HCT116 (cell line): ENCODE measurements at regions not wholly inside any gene's neighbourhood (a gene's known extent, or its start where the extent isn't known, plus 50 kb on each side); places are given as distances from the start of the nearest gene placed in this dataset.

Source experiments
- ATAC-seq: fragments of 200-7000 bp; cut with Tn5 transposase; 2 replicates; pipeline ENCODE4 v1.9.1; 2020; ENCODE audit warnings: mild to moderate bottlenecking, moderate library complexity
- BruUV-seq: library from RNA; stranded (reverse); fragments of 400-500 nt; replicated peaks from 2 replicates; lab custom pipeline; 2021; lab: Mats Ljungman, UMichigan
- CTCF ChIA-PET: fragments of 300-600 bp; sonication (Branson Sonifier 250); formaldehyde crosslinking; loops from one replicate; lab custom pipeline; 2021; ENCODE audit warnings: antibody characterized with exemption; lab: Charles Lee
- POLR2A ChIA-PET: fragments of 300-600, 350-600 bp; sonication (Branson Sonifier 250); formaldehyde crosslinking; loops from one replicate; lab custom pipeline; 2021; ENCODE audit warnings: antibody characterized with exemption; lab: Charles Lee
- RAD21 ChIA-PET, 2 experiments: fragments of 300-600 bp; sonication (Branson Sonifier 250); formaldehyde crosslinking; loops; one replicate each; lab custom pipeline; 2023; ENCODE audit warnings: low total read pairs in 2 of 2; ENCODE audit not compliant: uncharacterized antibody in 2 of 2, unreplicated experiment in 2 of 2, low non-redundant PET in 1 of 2; lab: Charles Lee
- DNase-seq: peaks from one replicate; pipeline ENCODE4 v3.0.0-alpha.2; 2010; ENCODE audit warnings: low read depth, low spot score
- H2AFZ ChIP-seq: fragments of 200-600 bp; shearing (Covaris generic), sonication (generic); 2 replicates; pipeline ENCODE4 v1.6.1; 2017; ENCODE audit warnings: low read depth, mixed run types, mixed read lengths, antibody characterized with exemption, low read length; ENCODE audit not compliant: poor library complexity, severe bottlenecking
- H3K27ac ChIP-seq: 2 replicates; pipeline ENCODE4 v1.5.1; 2012; ENCODE audit warnings: low read depth, low read length
- H3K27me3 ChIP-seq: fragments of 200-600 bp; sonication (generic); 2 replicates; pipeline ENCODE4 v1.6.1; 2016; ENCODE audit warnings: mixed run types, low read length, mixed read lengths; ENCODE audit not compliant: insufficient read depth
- H3K36me3 ChIP-seq, 2 experiments: fragments of 200-500 bp in 1 of 2; fragments of 200-600 bp in 1 of 2; sonication (Bioruptor generic) in 1 of 2; sonication (generic) in 1 of 2; 2 replicates each; pipeline versions ENCODE4 v1.5.1 to v1.6.1; 2014 to 2016; ENCODE audit warnings: low read length in 2 of 2, inconsistent platforms in 1 of 2, mixed read lengths in 1 of 2, mixed run types in 1 of 2; ENCODE audit not compliant: insufficient read depth in 2 of 2, control insufficient read depth in 1 of 2
- H3K4me1 ChIP-seq, 2 experiments: fragments of 200-600 bp in 1 of 2; sonication (generic) in 1 of 2; 2 replicates each; pipeline versions ENCODE4 v1.5.1 to v1.6.1; 2012 to 2017; ENCODE audit warnings: low read length in 2 of 2, inconsistent platforms in 1 of 2, mild to moderate bottlenecking in 1 of 2, mixed read lengths in 1 of 2, mixed run types in 1 of 2, moderate library complexity in 1 of 2; ENCODE audit not compliant: insufficient read depth in 2 of 2, control insufficient read depth in 1 of 2
- H3K4me2 ChIP-seq: fragments of 200-600 bp; sonication (generic); 2 replicates; pipeline ENCODE4 v1.6.1; 2017; ENCODE audit warnings: mixed run types, low read length, mixed read lengths
- H3K4me3 ChIP-seq, 2 experiments: fragments of 200-600 bp in 1 of 2; sonication (generic) in 1 of 2; replicated peaks in 1 of 2; 2 replicates each; pipeline ENCODE4 v1.5.1; 2011 to 2016; ENCODE audit warnings: low read length in 2 of 2, control low read depth in 1 of 2, low read depth in 1 of 2, mild to moderate bottlenecking in 1 of 2, mixed read lengths in 1 of 2, mixed run types in 1 of 2
- H3K79me2 ChIP-seq: fragments of 200-600 bp; sonication (generic); 2 replicates; pipeline ENCODE4 v1.6.1; 2017; ENCODE audit warnings: mild to moderate bottlenecking, mixed run types, low read length, moderate library complexity, mixed read lengths; ENCODE audit not compliant: insufficient read depth
- H3K9ac ChIP-seq: fragments of 200-600 bp; sonication (generic); 2 replicates; pipeline ENCODE4 v1.6.1; 2016; ENCODE audit warnings: low read length, mixed read lengths
- H3K9me2 ChIP-seq: fragments of 200-600 bp; sonication (generic), shearing (Covaris generic); 2 replicates; pipeline ENCODE4 v1.6.1; 2017; ENCODE audit warnings: mixed run types, mild to moderate bottlenecking, moderate library complexity; ENCODE audit not compliant: insufficient read depth
- H3K9me3 ChIP-seq, 2 experiments: fragments of 200-500 bp in 1 of 2; fragments of 200-600 bp in 1 of 2; sonication (Bioruptor generic) in 1 of 2; sonication (generic) in 1 of 2; 2 replicates each; pipeline ENCODE4 v1.6.1; 2014 to 2017; ENCODE audit warnings: low read length in 2 of 2, mixed read lengths in 2 of 2, inconsistent platforms in 1 of 2, low read depth in 1 of 2, mild to moderate bottlenecking in 1 of 2, mixed run types in 1 of 2, moderate library complexity in 1 of 2; ENCODE audit not compliant: control insufficient read depth in 1 of 2, insufficient read depth in 1 of 2
- H4K20me1 ChIP-seq: fragments of 200-600 bp; sonication (generic), shearing (Covaris generic); 2 replicates; pipeline ENCODE4 v1.6.1; 2017; ENCODE audit warnings: mixed run types, mild to moderate bottlenecking, moderate library complexity; ENCODE audit not compliant: insufficient read depth
- CBX3 ChIP-seq: IDR thresholded peaks from 2 replicates; pipeline ENCODE4 v1.6.1; 2012; ENCODE audit warnings: low read depth
- EGR1 ChIP-seq: IDR thresholded peaks from 2 replicates; pipeline ENCODE4 v1.6.1; 2012; ENCODE audit warnings: low read depth
- ELF1 ChIP-seq: IDR thresholded peaks from 2 replicates; pipeline ENCODE4 v1.6.1; 2012; ENCODE audit warnings: low read depth, borderline replicate concordance
- EZH2 ChIP-seq: fragments of 200-600 bp; sonication (generic); IDR thresholded peaks from 2 replicates; pipeline ENCODE4 v1.6.1; 2017; ENCODE audit warnings: antibody characterized with exemption, mixed run types
- FOSL1 ChIP-seq: IDR thresholded peaks from 2 replicates; pipeline ENCODE4 v1.6.1; 2012; ENCODE audit warnings: low read depth
- JUND ChIP-seq: IDR thresholded peaks from 2 replicates; pipeline ENCODE4 v1.6.1; 2012
- MAX ChIP-seq: IDR thresholded peaks from 2 replicates; pipeline ENCODE4 v1.6.1; 2012
- RAD21 ChIP-seq: IDR thresholded peaks from 2 replicates; pipeline ENCODE4 v1.6.1; 2012; ENCODE audit warnings: low read depth, mild to moderate bottlenecking
- REST ChIP-seq: IDR thresholded peaks from 2 replicates; pipeline ENCODE4 v1.6.1; 2012; ENCODE audit warnings: low read depth
- SIN3A ChIP-seq: IDR thresholded peaks from 2 replicates; pipeline ENCODE4 v1.6.1; 2012; ENCODE audit warnings: low read depth
- SP1 ChIP-seq: IDR thresholded peaks from 2 replicates; pipeline ENCODE4 v1.6.1; 2012; ENCODE audit warnings: low read depth
- TCF7L2 ChIP-seq: IDR thresholded peaks from 2 replicates; pipeline ENCODE4 v1.7.0; 2011; ENCODE audit warnings: borderline replicate concordance, inconsistent platforms; ENCODE audit not compliant: insufficient read depth, insufficient read length; ENCODE audit errors: extremely low read depth
- YY1 ChIP-seq: IDR thresholded peaks from 2 replicates; pipeline ENCODE4 v1.6.1; 2011; ENCODE audit warnings: low read length, low read depth, moderate library complexity, mild to moderate bottlenecking; ENCODE audit not compliant: insufficient replicate concordance; ENCODE audit errors: extremely low read depth
- ZBTB33 ChIP-seq: IDR thresholded peaks from 2 replicates; pipeline ENCODE4 v1.6.1; 2011; ENCODE audit warnings: mild to moderate bottlenecking, low read length, moderate library complexity; ENCODE audit not compliant: insufficient replicate concordance; ENCODE audit errors: extremely low read depth
- ZFX ChIP-seq: fragments of 450-650 bp; IDR thresholded peaks from 2 replicates; pipeline ENCODE4 v1.6.1; 2017
- ZNF274 ChIP-seq: fragments of 200-500 bp; sonication (Bioruptor generic); IDR thresholded peaks from 2 replicates; pipeline ENCODE4 v1.6.1; 2014; ENCODE audit warnings: mild to moderate bottlenecking, low read depth, low read length, inconsistent platforms
- intact Hi-C: fragments of 100-400 bp; cut with micrococcal nuclease; formaldehyde crosslinking; loops from 2 replicates; pipeline ENCODE4 v1.10.0; 2022
- TF ChIP-seq, protein P1 (sequence below): IDR thresholded peaks from 2 replicates; pipeline ENCODE4 v1.6.1; 2012
- TF ChIP-seq, protein P2 (sequence below), 3 experiments: fragments of 200-600 bp in 1 of 3; sonication (generic) in 1 of 3; IDR thresholded peaks in 2 of 3; conservative IDR thresholded peaks in 1 of 3; 2 replicates each; pipeline ENCODE4 v1.5.1; 2012 to 2017; ENCODE audit warnings: low read depth in 2 of 3, low read length in 2 of 3, antibody characterized with exemption in 1 of 3, borderline replicate concordance in 1 of 3, control low read depth in 1 of 3, mild to moderate bottlenecking in 1 of 3, mixed read lengths in 1 of 3, mixed run types in 1 of 3, moderate library complexity in 1 of 3; ENCODE audit not compliant: insufficient read depth in 1 of 3

- CTCF ChIA-PET = interaction anchor here (0.8 to 1.1 kb wide), 2 partner anchors 286 to 553 kb away, joined by 3 read pairs; no protein-coding TSS in a partner anchor
These were observed 117.8 kb upstream of the LGALSL start for GRCh38 chr2:64336171-64336570.

More at GRCh38 chr2:64336171-64336570, 117.8 kb upstream of the LGALSL start:
- H3K4me2 ChIP-seq = no peak overlapping the region
- BruUV-seq = no TSS peak
- H3K9me2 ChIP-seq = no peaks in the 10 kb centered on the region
- no peaks in the 10 kb centered on the region for H4K20me1 ChIP-seq
- H2AFZ ChIP-seq = no peak overlapping the region
- no peaks in the 10 kb centered on the region for H3K27me3 ChIP-seq
- peaks cover 0 to 8% of the 10 kb centered on the region in 2 experiments; a peak in 2 of 4 replicates for H3K4me1 ChIP-seq
- no peaks in the 10 kb centered on the region for H3K79me2 ChIP-seq
- no peak overlapping the region for H3K4me3 ChIP-seq
- H3K9ac ChIP-seq = no peak overlapping the region
- H3K27ac ChIP-seq = no peak overlapping the region
- no peaks in the 10 kb centered on the region for H3K36me3 ChIP-seq
- no peak for TF ChIP-seq SIN3A
- TF ChIP-seq SP1 = no peak
- TF ChIP-seq REST = no peak
- no peak for TF ChIP-seq EGR1
- TF ChIP-seq ZNF274 = no peak
- no peak for TF ChIP-seq ZFX
- no peak for TF ChIP-seq JUND
- TF ChIP-seq ELF1 = no peak
- TF ChIP-seq YY1 = no peak
- TF ChIP-seq EZH2 = no peak
- TF ChIP-seq FOSL1 = no peak
- TF ChIP-seq TCF7L2 = no peak
- TF ChIP-seq ZBTB33 = no peak
- no peak for TF ChIP-seq RAD21
- TF ChIP-seq MAX = no peak
- TF ChIP-seq, protein P1, sequence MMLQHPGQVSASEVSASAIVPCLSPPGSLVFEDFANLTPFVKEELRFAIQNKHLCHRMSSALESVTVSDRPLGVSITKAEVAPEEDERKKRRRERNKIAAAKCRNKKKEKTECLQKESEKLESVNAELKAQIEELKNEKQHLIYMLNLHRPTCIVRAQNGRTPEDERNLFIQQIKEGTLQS = no peak
- TF ChIP-seq, protein P2, sequence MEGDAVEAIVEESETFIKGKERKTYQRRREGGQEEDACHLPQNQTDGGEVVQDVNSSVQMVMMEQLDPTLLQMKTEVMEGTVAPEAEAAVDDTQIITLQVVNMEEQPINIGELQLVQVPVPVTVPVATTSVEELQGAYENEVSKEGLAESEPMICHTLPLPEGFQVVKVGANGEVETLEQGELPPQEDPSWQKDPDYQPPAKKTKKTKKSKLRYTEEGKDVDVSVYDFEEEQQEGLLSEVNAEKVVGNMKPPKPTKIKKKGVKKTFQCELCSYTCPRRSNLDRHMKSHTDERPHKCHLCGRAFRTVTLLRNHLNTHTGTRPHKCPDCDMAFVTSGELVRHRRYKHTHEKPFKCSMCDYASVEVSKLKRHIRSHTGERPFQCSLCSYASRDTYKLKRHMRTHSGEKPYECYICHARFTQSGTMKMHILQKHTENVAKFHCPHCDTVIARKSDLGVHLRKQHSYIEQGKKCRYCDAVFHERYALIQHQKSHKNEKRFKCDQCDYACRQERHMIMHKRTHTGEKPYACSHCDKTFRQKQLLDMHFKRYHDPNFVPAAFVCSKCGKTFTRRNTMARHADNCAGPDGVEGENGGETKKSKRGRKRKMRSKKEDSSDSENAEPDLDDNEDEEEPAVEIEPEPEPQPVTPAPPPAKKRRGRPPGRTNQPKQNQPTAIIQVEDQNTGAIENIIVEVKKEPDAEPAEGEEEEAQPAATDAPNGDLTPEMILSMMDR (IDR thresholded peaks at IDR 0.05 in 2 of 3, conservative IDR thresholded peaks at IDR 0.05 in 1 of 3; ENCODE audit: borderline replicate concordance in 1 of 3, insufficient read depth in 1 of 3, low read depth in 2 of 3, low read length in 2 of 3) = no peak
- no peak for TF ChIP-seq CBX3
- no peak for ATAC-seq
- ChIA-PET POLR2A (no interaction called here), RAD21 (no interaction called here)
- H3K9me3 ChIP-seq = no peaks in the 10 kb centered on the region
- DNase-seq = no peak
- intact Hi-C loops = loop anchor here (10.0 kb wide), 1 partner anchor 1239 kb away; no protein-coding TSS in a partner anchor
